ENCODE measurements at regions not wholly inside any gene's neighbourhood (a gene's known extent, or its start where the extent isn't known, plus 50 kb on each side); places are given as distances from the start of the nearest gene placed in this dataset.

DNA sequence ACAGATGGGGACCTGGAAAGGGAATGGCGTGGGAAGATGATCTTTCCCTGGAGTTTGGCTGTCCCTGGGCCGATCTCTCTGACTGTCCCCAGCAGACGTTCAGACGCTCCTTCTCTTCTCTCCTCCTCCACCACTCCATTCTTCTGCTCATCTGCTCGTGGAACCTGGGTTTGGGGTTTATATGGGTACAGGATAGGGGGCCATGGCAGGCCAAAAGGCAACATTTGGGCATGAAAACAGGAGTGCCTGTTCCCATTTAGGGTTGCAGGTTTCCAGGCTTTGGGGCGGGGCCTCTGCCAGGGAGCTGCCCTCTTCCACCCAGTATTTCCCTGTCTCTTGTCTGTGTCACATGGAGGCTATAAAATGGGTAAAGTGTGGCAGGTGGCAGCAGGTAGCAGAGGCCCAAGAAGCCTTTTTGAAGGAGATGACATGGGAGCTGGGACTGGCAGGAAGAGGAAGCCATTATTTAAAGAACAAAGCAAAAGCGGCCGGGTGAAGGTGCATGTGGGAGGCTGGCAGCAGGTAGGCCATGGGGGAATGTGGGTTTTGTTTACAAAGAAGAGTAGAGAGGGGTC is 203.7 kb downstream of the BMP7 start:
- H3K4me3 Mint-ChIP-seq: no peak overlapping the region
- peaks cover 14% of the 10 kb centered on the region for H3K4me1 Mint-ChIP-seq
- H3K9me3 Mint-ChIP-seq (ENCODE audit: low read depth): no peaks in the 10 kb centered on the region
- DNase-seq (no peak), ATAC-seq (no peak)
- no peak overlapping the region for H3K27ac Mint-ChIP-seq
- H3K36me3 Mint-ChIP-seq: no peaks in the 10 kb centered on the region
- CTCF ChIA-PET: no interaction called here
- H3K27me3 Mint-ChIP-seq: peaks cover 36% of the 10 kb centered on the region

DNA sequence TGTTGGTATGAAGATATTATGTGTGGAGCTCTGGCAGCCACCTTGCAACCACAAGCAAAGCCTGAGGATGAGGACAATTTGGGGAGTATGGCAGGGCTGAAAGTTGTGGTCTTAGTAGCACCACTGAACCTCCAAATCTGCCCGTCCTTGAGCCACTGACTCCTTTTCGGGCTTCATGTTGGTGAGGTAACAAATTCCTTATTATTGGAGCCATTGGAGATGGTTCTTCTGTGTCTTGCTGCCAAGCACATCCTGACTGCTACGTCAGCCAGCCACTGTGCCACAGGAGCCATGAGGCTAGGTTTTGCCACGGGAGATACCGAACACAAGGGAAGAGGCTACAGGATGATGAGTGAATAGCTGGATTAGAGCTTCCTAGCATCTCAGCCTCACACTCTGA is 201.6 kb downstream of the BMP7 start:
- Mint-ChIP-seq H3K4me3 (no peak overlapping the region), H3K27ac (no peak overlapping the region), H3K36me3 (no peaks in the 10 kb centered on the region), H3K4me1 (peaks cover 7% of the 10 kb centered on the region), H3K9me3 (ENCODE audit: low read depth) (no peaks in the 10 kb centered on the region), H3K27me3 (peaks cover 39% of the 10 kb centered on the region)
- CTCF ChIA-PET: no interaction called here
- ATAC-seq: no peak
- no peak for DNase-seq

DNA sequence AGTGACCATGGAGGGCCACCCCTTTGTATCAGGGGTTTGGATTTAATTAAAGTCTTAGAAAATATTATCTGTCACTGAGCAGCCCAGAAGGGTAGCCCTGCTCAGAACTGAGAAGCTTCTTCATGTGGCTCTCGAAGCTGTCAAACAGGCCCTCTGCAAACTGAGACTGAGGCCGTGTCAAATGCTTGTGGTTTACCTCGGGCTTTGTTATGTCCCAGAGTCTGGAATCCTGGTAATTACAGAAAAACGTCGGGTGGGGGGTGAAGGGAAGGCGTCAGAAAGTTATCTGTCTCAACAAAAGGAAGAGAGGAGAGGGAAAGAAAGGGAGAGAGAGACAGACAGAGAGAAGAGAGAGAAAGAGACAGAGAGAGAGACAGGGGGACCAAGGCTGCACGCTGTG is 200.8 kb downstream of the BMP7 start:
- DNase-seq (no peak), ATAC-seq (no peak)
- CTCF ChIA-PET: no interaction called here
- H3K4me3 Mint-ChIP-seq: no peak overlapping the region
- H3K9me3 Mint-ChIP-seq (ENCODE audit: low read depth): no peaks in the 10 kb centered on the region
- peaks cover 40% of the 10 kb centered on the region for H3K27me3 Mint-ChIP-seq
- H3K27ac Mint-ChIP-seq: no peak overlapping the region
- H3K4me1 Mint-ChIP-seq: peaks cover under 1% of the 10 kb centered on the region
- H3K36me3 Mint-ChIP-seq: no peaks in the 10 kb centered on the region

DNA sequence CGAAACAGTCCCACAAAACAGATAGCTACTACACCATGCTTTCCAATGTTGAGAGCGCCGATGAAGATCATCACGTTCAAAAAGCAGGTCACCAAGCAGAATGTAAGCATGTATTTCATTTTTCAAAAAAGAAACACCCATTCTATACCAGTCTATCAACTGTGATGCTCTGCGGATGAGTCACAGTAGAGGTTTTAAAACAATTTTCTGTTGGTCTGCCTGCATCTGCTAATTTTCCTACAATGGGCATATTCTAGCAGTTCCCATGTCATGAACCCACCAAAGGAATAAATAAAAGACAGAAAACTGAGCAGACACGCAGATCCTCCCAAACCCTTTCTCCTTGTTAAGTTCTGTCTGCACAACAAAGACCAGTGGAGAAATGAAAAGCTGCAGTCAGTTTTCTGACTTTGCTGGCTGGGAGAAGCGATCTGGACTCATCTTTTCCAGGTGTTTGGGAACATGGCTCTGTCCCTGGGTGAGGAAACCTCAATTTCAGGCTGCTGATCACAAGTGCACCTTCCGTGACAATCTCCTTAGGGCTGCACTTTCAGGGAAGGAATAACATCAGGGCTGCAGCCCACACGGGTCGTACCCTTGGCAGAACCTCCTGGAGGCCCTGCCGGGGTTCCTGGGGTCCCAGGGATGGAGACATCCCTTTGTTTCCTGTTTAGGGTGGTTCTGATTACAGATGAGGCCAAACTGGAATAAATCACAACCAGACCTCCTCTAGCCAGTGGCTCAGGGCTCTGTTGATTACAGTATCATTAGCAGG is 200.1 kb downstream of the BMP7 start:
- ATAC-seq (no peak), DNase-seq (no peak)
- Mint-ChIP-seq H3K9me3 (ENCODE audit: low read depth) (no peaks in the 10 kb centered on the region), H3K36me3 (no peaks in the 10 kb centered on the region), H3K27ac (no peak overlapping the region), H3K4me3 (no peak overlapping the region), H3K27me3 (peaks cover 42% of the 10 kb centered on the region), H3K4me1 (no peaks in the 10 kb centered on the region)
- CTCF ChIA-PET: no interaction called here

DNA sequence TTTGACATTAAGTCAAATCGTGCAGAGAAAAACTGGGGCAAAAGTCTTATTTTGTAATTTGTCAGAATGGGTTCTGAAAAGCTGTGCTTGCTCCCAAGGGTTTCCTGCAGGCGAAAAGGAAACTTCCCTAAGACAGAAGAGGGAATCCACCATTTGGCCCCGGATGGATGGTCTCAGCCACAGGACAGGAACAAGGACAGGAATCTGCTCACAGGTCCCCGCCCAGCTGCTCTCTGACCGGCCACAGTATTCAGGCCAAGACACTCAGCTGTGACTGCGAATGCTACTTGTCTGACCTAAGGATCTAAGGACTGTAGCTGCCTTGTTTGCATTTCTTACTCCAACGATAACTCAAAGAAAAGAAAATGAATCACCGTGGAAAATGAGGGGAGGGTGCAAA is 197.0 kb downstream of the BMP7 start:
- H3K4me1 Mint-ChIP-seq: no peaks in the 10 kb centered on the region
- H3K9me3 Mint-ChIP-seq (ENCODE audit: low read depth): no peaks in the 10 kb centered on the region
- CTCF ChIA-PET: no interaction called here
- no peak overlapping the region for H3K27ac Mint-ChIP-seq
- peaks cover 45% of the 10 kb centered on the region for H3K27me3 Mint-ChIP-seq
- no peaks in the 10 kb centered on the region for H3K36me3 Mint-ChIP-seq
- DNase-seq (no peak), ATAC-seq (no peak)
- no peak overlapping the region for H3K4me3 Mint-ChIP-seq

DNA sequence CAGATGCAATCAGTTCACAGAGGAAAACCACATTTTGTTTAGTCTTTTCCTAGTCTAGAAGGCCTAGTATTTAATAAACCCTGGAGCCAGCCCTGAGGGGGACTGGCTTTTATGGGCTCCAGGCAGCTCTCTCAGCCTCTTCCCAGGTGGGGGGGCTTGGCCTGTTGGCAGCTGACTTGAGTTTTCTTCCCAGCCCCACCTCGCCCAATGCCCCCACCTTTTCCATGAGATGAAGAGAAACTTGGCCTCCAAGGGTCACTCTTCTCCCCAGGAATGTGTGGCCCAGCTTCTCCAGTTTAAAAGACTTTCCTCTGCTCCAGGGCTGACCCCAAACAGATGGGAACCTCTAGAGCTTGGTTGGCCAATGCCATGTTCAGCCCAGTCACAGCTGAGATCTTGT is 196.1 kb downstream of the BMP7 start:
- H3K9me3 Mint-ChIP-seq (ENCODE audit: low read depth): no peaks in the 10 kb centered on the region
- H3K4me3 Mint-ChIP-seq: no peak overlapping the region
- H3K27ac Mint-ChIP-seq: no peak overlapping the region
- no peak for ATAC-seq
- no peaks in the 10 kb centered on the region for H3K36me3 Mint-ChIP-seq
- DNase-seq: no peak
- no peaks in the 10 kb centered on the region for H3K4me1 Mint-ChIP-seq
- CTCF ChIA-PET: no interaction called here
- H3K27me3 Mint-ChIP-seq: peaks cover 45% of the 10 kb centered on the region

DNA sequence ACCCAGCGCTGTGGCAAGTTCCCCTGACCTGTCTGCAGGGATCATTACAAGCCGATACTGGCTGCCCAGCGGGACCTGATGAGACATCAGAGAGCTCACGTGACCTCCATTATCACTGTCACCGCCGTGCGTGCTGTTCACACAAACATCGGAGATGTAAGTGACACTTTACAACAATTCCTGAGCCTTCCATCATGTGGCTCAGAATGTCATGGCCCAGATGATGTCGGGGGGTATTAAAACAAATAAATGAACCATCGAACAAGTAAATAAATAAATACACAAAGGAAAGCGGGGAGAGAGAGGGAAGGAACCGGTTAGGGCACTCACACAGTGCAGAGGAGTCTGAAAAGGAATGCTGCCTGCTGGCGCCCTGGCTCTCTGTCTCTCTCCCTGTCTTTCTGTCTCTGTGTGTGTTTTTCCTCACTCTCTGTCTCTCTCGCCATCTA is 195.1 kb downstream of the BMP7 start:
- CTCF ChIA-PET: no interaction called here
- no peak for ATAC-seq
- Mint-ChIP-seq H3K27me3 (peaks cover 40% of the 10 kb centered on the region), H3K27ac (no peak overlapping the region), H3K4me3 (no peak overlapping the region), H3K4me1 (no peaks in the 10 kb centered on the region), H3K9me3 (ENCODE audit: low read depth) (no peaks in the 10 kb centered on the region), H3K36me3 (no peaks in the 10 kb centered on the region)
- DNase-seq: no peak

DNA sequence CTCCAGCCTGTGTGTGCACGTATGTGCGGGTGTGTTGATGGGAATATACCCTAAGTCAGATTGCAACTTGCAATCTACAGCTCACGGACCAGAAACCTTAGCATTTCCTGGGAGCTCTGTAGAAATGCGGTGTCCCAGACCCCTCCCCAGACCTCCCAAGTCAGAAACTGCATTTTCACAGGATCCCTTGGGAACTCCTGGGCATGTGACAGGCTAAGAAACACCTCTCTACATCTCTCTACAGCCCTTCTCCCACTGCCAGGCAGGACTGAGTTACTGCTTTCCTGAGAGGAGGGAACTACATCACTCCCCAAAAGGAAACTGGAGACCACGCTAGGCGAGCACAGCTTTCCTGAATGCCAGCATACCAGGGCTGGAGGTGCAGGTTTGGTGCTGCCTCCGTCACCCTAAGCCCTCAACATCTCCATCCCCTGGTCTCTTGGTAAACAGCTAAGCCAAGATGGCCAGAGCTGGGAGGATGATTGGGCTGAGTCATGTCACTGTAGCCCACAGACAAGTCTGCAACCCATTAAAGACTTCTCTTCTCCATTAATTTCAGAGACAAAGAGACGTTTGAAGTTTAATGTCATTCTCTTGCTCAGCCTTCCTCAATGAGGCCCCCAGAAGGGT is 194.4 kb downstream of the BMP7 start:
- no peak for DNase-seq
- Mint-ChIP-seq H3K4me3 (no peak overlapping the region), H3K9me3 (ENCODE audit: low read depth) (peaks cover 2% of the 10 kb centered on the region), H3K36me3 (no peaks in the 10 kb centered on the region), H3K4me1 (no peaks in the 10 kb centered on the region), H3K27ac (no peak overlapping the region), H3K27me3 (peaks cover 35% of the 10 kb centered on the region)
- no peak for ATAC-seq
- CTCF ChIA-PET: no interaction called here

DNA sequence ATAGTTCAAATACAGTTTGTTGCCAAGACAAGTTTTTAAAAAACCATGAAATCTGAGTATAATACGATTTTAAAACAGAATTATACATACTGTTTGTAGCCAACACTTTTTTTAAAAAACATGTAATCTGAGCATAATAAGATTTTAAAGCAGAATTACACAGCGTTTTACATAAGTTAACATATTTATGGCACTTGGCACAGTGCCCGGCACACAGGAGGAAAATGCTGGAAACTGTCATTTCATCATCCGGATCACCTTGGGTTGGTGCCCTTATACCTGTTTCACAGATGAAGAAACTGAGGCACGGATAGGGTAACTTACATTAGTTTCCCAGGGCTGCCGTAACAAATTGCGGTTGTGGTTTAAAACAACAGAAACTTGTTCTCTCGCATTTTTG is 193.0 kb downstream of the BMP7 start:
- H3K4me3 Mint-ChIP-seq: no peak overlapping the region
- no peak overlapping the region for H3K27ac Mint-ChIP-seq
- H3K27me3 Mint-ChIP-seq: peaks cover 28% of the 10 kb centered on the region
- ATAC-seq (no peak), DNase-seq (no peak)
- no peaks in the 10 kb centered on the region for H3K36me3 Mint-ChIP-seq
- CTCF ChIA-PET: no interaction called here
- peaks cover 2% of the 10 kb centered on the region for H3K9me3 Mint-ChIP-seq (ENCODE audit: low read depth)
- H3K4me1 Mint-ChIP-seq: no peaks in the 10 kb centered on the region

DNA sequence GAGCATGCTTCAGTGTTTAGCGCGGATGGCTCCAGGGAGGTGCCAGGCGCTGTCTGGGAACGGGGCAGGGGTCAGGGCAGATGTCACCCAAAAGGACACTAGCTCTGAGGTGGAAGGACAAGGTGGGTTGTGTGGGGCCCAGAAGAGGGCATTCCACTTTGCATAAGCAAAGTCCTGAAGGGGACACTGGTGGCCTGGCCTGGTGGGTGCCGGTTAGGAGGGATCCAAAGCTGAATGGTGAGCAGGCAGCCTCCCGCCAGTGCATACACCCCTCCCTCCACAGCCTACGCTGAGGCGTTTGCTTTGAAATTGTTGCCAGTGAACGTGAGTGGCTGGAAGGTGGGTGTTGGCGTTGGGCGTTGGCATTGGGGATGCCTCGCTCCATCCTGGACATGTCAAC is 192.1 kb downstream of the BMP7 start:
- Mint-ChIP-seq H3K27me3 (peaks cover 28% of the 10 kb centered on the region), H3K9me3 (ENCODE audit: low read depth) (peaks cover 4% of the 10 kb centered on the region), H3K36me3 (no peaks in the 10 kb centered on the region), H3K27ac (no peak overlapping the region), H3K4me1 (no peaks in the 10 kb centered on the region), H3K4me3 (no peak overlapping the region)
- DNase-seq (no peak), ATAC-seq (no peak)
- CTCF ChIA-PET: no interaction called here

DNA sequence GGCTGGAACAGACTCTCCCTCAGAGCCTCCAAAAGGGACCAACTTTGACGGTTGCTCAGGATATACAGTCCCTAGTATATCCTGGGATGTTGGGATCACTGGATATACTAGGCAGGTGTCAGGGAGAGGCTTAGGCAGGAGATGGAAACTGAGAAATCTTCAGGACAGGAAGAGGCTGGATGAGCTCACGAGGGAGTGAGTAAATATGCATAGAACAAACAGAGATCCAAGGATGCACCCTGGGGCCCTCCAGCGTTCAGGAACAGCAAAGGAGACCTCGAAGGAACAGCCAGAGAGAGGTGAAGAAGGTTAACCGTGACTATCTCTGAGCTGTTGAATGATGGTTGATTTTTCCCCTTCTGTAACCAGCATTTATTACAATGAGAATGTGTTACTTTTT is 191.3 kb downstream of the BMP7 start:
- Mint-ChIP-seq H3K4me1 (no peaks in the 10 kb centered on the region), H3K9me3 (ENCODE audit: low read depth) (peaks cover 4% of the 10 kb centered on the region), H3K36me3 (no peaks in the 10 kb centered on the region), H3K4me3 (no peak overlapping the region), H3K27me3 (peaks cover 23% of the 10 kb centered on the region), H3K27ac (no peak overlapping the region)
- DNase-seq (no peak), ATAC-seq (no peak)
- CTCF ChIA-PET: no interaction called here

DNA sequence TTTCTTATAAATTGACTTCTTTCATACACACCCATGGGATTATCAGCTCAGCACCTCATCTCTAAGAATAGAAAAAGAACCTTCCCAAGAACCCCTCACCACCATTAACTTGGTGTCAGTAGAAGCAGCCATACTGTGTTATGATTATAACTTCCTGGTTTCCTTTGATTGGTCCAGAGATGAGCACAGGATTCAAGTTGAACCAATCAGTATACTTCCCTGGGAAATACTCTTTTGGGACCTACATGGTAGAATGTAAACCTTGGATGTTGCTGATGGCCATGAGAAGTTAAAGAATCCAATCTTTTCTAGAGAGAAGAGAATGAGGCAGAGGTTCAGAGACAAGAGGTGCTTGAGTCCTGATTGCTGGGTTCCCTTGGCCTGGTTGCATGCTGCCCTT is 190.8 kb downstream of the BMP7 start:
- Mint-ChIP-seq H3K27ac (no peak overlapping the region), H3K27me3 (peaks cover 20% of the 10 kb centered on the region), H3K4me1 (no peaks in the 10 kb centered on the region), H3K9me3 (ENCODE audit: low read depth) (peaks cover 7% of the 10 kb centered on the region), H3K36me3 (no peaks in the 10 kb centered on the region), H3K4me3 (no peak overlapping the region)
- ATAC-seq: no peak
- DNase-seq: no peak
- CTCF ChIA-PET: no interaction called here

DNA sequence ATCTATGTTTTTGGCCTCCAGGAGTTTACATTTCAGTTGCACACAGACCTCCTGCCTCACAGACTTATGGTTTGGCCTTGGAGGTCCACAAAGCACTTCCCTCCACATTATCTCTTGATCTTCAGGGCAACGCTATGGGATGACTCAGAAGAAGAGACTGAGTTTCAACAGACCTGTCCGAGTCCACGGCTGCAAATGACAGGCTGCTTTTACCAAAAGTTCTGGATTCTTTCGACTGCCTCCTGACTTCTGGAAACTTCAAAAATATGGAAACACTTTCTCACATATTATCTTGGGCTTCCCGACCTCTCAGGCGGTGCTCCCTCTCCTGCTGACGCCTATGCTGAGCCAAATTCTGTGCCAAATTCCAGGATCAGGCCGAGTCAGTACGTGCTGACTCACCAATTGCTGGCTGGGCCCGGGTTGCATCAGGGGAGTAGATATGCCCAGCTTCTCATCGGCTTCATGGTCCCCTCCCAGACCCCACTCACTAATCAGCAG is 190.2 kb downstream of the BMP7 start:
- CTCF ChIA-PET: no interaction called here
- H3K27ac Mint-ChIP-seq: no peak overlapping the region
- H3K4me1 Mint-ChIP-seq: no peaks in the 10 kb centered on the region
- no peaks in the 10 kb centered on the region for H3K36me3 Mint-ChIP-seq
- DNase-seq: no peak
- peaks cover 7% of the 10 kb centered on the region for H3K9me3 Mint-ChIP-seq (ENCODE audit: low read depth)
- peaks cover 14% of the 10 kb centered on the region for H3K27me3 Mint-ChIP-seq
- H3K4me3 Mint-ChIP-seq: no peak overlapping the region
- ATAC-seq: no peak

DNA sequence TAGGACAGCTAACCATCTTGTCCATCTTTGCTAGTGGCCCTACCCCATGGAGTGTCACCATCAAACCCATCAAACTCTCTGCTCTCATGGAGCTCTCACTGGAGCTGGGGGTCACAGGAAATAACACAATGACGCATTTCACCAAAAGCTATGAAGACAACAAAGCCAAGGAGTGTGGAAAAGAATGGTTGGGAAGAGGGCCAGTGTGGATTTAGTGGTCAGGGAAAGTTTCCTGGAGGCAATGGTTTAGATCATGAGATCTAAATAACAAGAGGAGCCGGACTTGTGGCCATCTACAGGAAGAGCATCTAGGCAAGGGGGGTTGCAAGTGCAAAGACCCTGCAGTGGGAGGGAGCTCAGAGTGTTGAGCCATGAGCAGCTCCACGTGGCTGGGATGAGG is 189.5 kb downstream of the BMP7 start:
- H3K27ac Mint-ChIP-seq: no peak overlapping the region
- ATAC-seq (no peak), DNase-seq (no peak)
- peaks cover 7% of the 10 kb centered on the region for H3K27me3 Mint-ChIP-seq
- no peak overlapping the region for H3K4me3 Mint-ChIP-seq
- H3K4me1 Mint-ChIP-seq: no peaks in the 10 kb centered on the region
- peaks cover 7% of the 10 kb centered on the region for H3K9me3 Mint-ChIP-seq (ENCODE audit: low read depth)
- H3K36me3 Mint-ChIP-seq: no peaks in the 10 kb centered on the region
- CTCF ChIA-PET: no interaction called here
